ENCODE measurements at regions not wholly inside any gene's neighbourhood (a gene's known extent, or its start where the extent isn't known, plus 50 kb on each side); places are given as distances from the start of the nearest gene placed in this dataset.
"Not testable (repeated sequence)": the region's sequence is repeated elsewhere in the genome, so short reads cannot be mapped to it uniquely, and the experiment has no call there.

DNA sequence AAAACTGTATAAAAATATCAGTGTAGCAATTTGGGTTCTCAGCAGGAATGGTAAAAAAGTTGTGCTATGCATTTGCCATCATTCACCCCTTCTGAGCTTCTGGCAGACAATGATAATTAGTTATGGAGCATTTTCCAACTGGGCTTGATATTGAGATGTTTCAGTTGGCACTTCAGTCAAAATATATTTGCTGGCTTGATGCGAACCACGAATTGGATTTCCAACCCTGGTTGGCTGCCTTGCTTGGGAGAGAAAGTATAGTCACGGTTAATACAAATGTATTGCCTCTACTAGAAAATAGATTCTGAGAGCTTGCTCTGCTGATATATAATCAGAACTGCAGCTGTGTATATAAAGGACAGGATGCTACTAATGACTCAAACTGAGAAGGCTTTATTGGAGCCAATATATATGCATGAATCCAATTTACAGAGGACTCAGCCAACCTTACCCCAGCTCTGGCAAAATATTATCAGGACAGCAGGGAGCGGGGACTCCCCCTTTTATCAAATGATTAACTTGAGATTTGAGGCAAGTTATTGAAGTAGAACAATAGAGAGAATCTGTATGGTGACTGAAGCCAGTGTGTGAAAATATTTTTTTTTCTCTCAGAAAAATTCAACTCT is 219.8 kb upstream of the SMIM30 start:
- WGBS = 74% methylated on average over 4 of the region's 4 CpGs
- TF ChIP-seq YY1 (IDR thresholded peaks at IDR 0.05) (no peak), GABPA (IDR thresholded peaks at IDR 0.05 in 1 of 2, conservative IDR thresholded peaks at IDR 0.05 in 1 of 2) (no peak), RAD21 (IDR thresholded peaks at IDR 0.05) (no peak), EGR1 (IDR thresholded peaks at IDR 0.05; ENCODE audit: low read depth in 2 of 2) (no peak), RXRA (IDR thresholded peaks at IDR 0.05) (no peak), TAF1 (conservative IDR thresholded peaks at IDR 0.05) (no peak), SP1 (IDR thresholded peaks at IDR 0.05) (no peak), HNF4A (conservative IDR thresholded peaks at IDR 0.05) (no peak)
- TF ChIP-seq, protein P1, sequence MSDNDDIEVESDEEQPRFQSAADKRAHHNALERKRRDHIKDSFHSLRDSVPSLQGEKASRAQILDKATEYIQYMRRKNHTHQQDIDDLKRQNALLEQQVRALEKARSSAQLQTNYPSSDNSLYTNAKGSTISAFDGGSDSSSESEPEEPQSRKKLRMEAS (IDR thresholded peaks at IDR 0.05) = no peak
- TF ChIP-seq, protein P2, sequence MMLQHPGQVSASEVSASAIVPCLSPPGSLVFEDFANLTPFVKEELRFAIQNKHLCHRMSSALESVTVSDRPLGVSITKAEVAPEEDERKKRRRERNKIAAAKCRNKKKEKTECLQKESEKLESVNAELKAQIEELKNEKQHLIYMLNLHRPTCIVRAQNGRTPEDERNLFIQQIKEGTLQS (IDR thresholded peaks at IDR 0.05) = no peak
- TF ChIP-seq, protein P3, sequence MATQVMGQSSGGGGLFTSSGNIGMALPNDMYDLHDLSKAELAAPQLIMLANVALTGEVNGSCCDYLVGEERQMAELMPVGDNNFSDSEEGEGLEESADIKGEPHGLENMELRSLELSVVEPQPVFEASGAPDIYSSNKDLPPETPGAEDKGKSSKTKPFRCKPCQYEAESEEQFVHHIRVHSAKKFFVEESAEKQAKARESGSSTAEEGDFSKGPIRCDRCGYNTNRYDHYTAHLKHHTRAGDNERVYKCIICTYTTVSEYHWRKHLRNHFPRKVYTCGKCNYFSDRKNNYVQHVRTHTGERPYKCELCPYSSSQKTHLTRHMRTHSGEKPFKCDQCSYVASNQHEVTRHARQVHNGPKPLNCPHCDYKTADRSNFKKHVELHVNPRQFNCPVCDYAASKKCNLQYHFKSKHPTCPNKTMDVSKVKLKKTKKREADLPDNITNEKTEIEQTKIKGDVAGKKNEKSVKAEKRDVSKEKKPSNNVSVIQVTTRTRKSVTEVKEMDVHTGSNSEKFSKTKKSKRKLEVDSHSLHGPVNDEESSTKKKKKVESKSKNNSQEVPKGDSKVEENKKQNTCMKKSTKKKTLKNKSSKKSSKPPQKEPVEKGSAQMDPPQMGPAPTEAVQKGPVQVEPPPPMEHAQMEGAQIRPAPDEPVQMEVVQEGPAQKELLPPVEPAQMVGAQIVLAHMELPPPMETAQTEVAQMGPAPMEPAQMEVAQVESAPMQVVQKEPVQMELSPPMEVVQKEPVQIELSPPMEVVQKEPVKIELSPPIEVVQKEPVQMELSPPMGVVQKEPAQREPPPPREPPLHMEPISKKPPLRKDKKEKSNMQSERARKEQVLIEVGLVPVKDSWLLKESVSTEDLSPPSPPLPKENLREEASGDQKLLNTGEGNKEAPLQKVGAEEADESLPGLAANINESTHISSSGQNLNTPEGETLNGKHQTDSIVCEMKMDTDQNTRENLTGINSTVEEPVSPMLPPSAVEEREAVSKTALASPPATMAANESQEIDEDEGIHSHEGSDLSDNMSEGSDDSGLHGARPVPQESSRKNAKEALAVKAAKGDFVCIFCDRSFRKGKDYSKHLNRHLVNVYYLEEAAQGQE (IDR thresholded peaks at IDR 0.05) = no peak
- TF ChIP-seq, protein P4, sequence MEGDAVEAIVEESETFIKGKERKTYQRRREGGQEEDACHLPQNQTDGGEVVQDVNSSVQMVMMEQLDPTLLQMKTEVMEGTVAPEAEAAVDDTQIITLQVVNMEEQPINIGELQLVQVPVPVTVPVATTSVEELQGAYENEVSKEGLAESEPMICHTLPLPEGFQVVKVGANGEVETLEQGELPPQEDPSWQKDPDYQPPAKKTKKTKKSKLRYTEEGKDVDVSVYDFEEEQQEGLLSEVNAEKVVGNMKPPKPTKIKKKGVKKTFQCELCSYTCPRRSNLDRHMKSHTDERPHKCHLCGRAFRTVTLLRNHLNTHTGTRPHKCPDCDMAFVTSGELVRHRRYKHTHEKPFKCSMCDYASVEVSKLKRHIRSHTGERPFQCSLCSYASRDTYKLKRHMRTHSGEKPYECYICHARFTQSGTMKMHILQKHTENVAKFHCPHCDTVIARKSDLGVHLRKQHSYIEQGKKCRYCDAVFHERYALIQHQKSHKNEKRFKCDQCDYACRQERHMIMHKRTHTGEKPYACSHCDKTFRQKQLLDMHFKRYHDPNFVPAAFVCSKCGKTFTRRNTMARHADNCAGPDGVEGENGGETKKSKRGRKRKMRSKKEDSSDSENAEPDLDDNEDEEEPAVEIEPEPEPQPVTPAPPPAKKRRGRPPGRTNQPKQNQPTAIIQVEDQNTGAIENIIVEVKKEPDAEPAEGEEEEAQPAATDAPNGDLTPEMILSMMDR (IDR thresholded peaks at IDR 0.05; ENCODE audit: low read depth, low read length, missing input control) = no peak
- Histone ChIP-seq H3K36me3 (ENCODE audit: control insufficient read depth in 4 of 4, insufficient read depth in 3 of 4, low read depth in 1 of 4, low read length in 3 of 4) (no peaks in the 10 kb centered on the region), H3K4me3 (ENCODE audit: low read depth in 1 of 3, low read length in 3 of 3) (no peak overlapping the region), H3K9ac (ENCODE audit: low read depth in 1 of 2, low read length in 2 of 2) (no peak overlapping the region), H3K4me1 (ENCODE audit: control insufficient read depth in 4 of 4, insufficient read depth in 4 of 4, low read length in 3 of 4) (no peaks in the 10 kb centered on the region), H3K27ac (ENCODE audit: low read depth in 1 of 2, low read length in 2 of 2) (no peak overlapping the region), H3K9me3 (ENCODE audit: control insufficient read depth in 4 of 4, low read length in 3 of 4) (no peaks in the 10 kb centered on the region), H3K27me3 (ENCODE audit: control insufficient read depth in 4 of 4, insufficient read depth in 4 of 4, low read length in 3 of 4) (no peaks in the 10 kb centered on the region)
- no peak for DNase-seq (ENCODE audit: low spot score)

DNA sequence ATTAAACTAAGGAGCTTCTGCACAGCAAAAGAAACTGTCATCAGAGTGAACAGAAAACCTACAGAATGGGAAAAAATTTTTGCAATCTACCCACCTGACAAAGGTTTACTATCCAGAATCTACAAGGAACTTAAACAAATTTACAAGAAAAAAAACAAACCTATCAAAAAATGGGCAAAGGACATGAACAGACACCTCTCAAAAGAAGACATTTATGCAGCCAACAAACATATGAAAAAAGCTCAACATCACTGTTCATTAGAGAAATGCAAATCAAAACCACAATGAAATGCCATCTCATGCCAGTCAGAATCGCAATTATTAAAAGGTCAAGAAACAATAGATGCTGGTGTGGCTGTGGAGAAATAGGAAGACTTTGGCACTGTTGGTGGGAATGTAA is 218.5 kb upstream of the SMIM30 start:
- H3K36me3 ChIP-seq (ENCODE audit: control insufficient read depth in 4 of 4, insufficient read depth in 3 of 4, low read depth in 1 of 4, low read length in 3 of 4) = not testable (repeated sequence)

More for the DNA sequence above, 218.5 kb upstream of the SMIM30 start:
- not testable (repeated sequence) for H3K27me3 ChIP-seq (ENCODE audit: control insufficient read depth in 4 of 4, insufficient read depth in 4 of 4, low read length in 3 of 4); H3K27ac ChIP-seq (ENCODE audit: low read depth in 1 of 2, low read length in 2 of 2); DNase-seq (ENCODE audit: low spot score); H3K4me3 ChIP-seq (ENCODE audit: low read depth in 1 of 3, low read length in 3 of 3); H3K9me3 ChIP-seq (ENCODE audit: control insufficient read depth in 4 of 4, low read length in 3 of 4); H3K9ac ChIP-seq (ENCODE audit: low read depth in 1 of 2, low read length in 2 of 2); H3K4me1 ChIP-seq (ENCODE audit: control insufficient read depth in 4 of 4, insufficient read depth in 4 of 4, low read length in 3 of 4)
- WGBS = 77% methylated on average over 1 of the region's 1 CpG

Data from liver (tissue), 8 donors.